B cell (primary cell): ENCODE measurements at regions not wholly inside any gene's neighbourhood (a gene's known extent, or its start where the extent isn't known, plus 50 kb on each side); places are given as distances from the start of the nearest gene placed in this dataset.

ENCODE experiments used
- EZH2 ChIP-seq: IDR thresholded peaks from 2 replicates; pipeline ENCODE4 v1.6.1; 2012; ENCODE audit warnings: borderline replicate concordance, low read depth, mild to moderate bottlenecking, moderate library complexity, low read length; ENCODE audit not compliant: insufficient read depth, poor library complexity, severe bottlenecking
- TF ChIP-seq, protein P1 (sequence below): fragments of 200-600 bp; IDR thresholded peaks from one replicate; pipeline ENCODE4 v1.8.0; 2022; ENCODE audit warnings: antibody characterized with exemption, mild to moderate bottlenecking

DNA sequence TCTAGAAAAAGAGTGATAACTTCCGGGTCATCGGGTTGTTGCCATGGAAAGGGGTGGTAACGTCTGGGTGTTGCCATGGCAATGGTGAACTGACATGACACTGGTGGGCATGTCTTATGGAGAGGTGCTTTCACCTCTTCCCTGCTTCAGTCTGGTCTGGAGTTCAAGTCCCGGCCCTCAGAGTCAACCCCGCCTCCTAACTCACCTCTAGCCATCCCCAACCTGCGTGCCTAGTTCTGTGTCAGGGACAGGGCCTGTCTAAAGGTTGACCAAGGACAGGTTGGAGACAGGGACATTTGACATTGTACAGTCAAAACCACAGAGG is 96.0 kb downstream of the LSM3 start:
- TF ChIP-seq EZH2 = no peak
- TF ChIP-seq, protein P1, sequence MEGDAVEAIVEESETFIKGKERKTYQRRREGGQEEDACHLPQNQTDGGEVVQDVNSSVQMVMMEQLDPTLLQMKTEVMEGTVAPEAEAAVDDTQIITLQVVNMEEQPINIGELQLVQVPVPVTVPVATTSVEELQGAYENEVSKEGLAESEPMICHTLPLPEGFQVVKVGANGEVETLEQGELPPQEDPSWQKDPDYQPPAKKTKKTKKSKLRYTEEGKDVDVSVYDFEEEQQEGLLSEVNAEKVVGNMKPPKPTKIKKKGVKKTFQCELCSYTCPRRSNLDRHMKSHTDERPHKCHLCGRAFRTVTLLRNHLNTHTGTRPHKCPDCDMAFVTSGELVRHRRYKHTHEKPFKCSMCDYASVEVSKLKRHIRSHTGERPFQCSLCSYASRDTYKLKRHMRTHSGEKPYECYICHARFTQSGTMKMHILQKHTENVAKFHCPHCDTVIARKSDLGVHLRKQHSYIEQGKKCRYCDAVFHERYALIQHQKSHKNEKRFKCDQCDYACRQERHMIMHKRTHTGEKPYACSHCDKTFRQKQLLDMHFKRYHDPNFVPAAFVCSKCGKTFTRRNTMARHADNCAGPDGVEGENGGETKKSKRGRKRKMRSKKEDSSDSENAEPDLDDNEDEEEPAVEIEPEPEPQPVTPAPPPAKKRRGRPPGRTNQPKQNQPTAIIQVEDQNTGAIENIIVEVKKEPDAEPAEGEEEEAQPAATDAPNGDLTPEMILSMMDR = no peak
